B cell (primary cell): ENCODE measurements at regions not wholly inside any gene's neighbourhood (a gene's known extent, or its start where the extent isn't known, plus 50 kb on each side); places are given as distances from the start of the nearest gene placed in this dataset.

Experiments
- ATAC-seq: fragments of 200-7000 bp; cut with Tn5 transposase; one replicate; pipeline ENCODE4 v1.10.0; 2021; ENCODE audit warnings: low read depth, mild to moderate bottlenecking, moderate number of reproducible peaks, moderate library complexity
- CTCF ChIA-PET: fragments of 350-600 bp; sonication (Branson Sonifier 250); formaldehyde crosslinking; loops from one replicate; lab custom pipeline; 2021; ENCODE audit warnings: antibody characterized with exemption, inconsistent platforms; lab: Charles Lee
- POLR2A ChIA-PET: fragments of 350-600 bp; sonication (Branson Sonifier 250); formaldehyde crosslinking; loops from one replicate; lab custom pipeline; 2021; ENCODE audit warnings: antibody characterized with exemption; lab: Charles Lee
- DNase-seq: peaks from one replicate; pipeline ENCODE4 v3.0.0; 2013
- H2AFZ ChIP-seq: 2 replicates; pipeline ENCODE4 v1.6.1; 2012; ENCODE audit warnings: mild to moderate bottlenecking, low read depth, low read length; ENCODE audit not compliant: insufficient read depth, poor library complexity, severe bottlenecking
- H3K27ac ChIP-seq, 2 donors: 1 replicate in 1 of 2; 2 replicates in 1 of 2; pipeline ENCODE4 v1.5.1; 2012 to 2013; ENCODE audit warnings: low read length in 2 of 2, mild to moderate bottlenecking in 2 of 2, moderate library complexity in 1 of 2
- H3K27me3 ChIP-seq, 4 experiments: fragments of 200-600 bp in 1 of 4; sonication (generic) in 1 of 4; replicated peaks in 1 of 4; 1 replicate in 2 of 4; 2 replicates in 2 of 4; pipeline versions ENCODE4 v1.6.1 to v1.7.0; 2013 to 2016; ENCODE audit warnings: low read length in 3 of 4, mild to moderate bottlenecking in 2 of 4, mixed read lengths in 1 of 4, moderate library complexity in 1 of 4; ENCODE audit not compliant: insufficient read depth in 4 of 4, control insufficient read depth in 3 of 4; ENCODE audit errors: control extremely low read depth in 1 of 4
- H3K36me3 ChIP-seq, 2 experiments: replicated peaks in 1 of 2; 1 replicate in 1 of 2; 2 replicates in 1 of 2; pipeline versions ENCODE4 v1.6.1 to v1.7.1; 2013; ENCODE audit warnings: low read length in 1 of 2; ENCODE audit not compliant: insufficient read depth in 2 of 2, control insufficient read depth in 1 of 2; ENCODE audit errors: control extremely low read depth in 1 of 2, extremely low read depth in 1 of 2
- H3K4me1 ChIP-seq, 2 donors: fragments of 200-600 bp in 1 of 2; sonication (generic) in 1 of 2; 1 replicate in 1 of 2; 2 replicates in 1 of 2; pipeline versions ENCODE4 v1.5.1 to v1.6.1; 2013 to 2017; ENCODE audit warnings: low read length in 2 of 2; ENCODE audit not compliant: control insufficient read depth in 2 of 2, insufficient read depth in 2 of 2
- H3K4me2 ChIP-seq: replicated peaks from 2 replicates; pipeline ENCODE3; 2012; ENCODE audit warnings: mild to moderate bottlenecking, low read depth, low read length; ENCODE audit not compliant: poor library complexity, severe bottlenecking
- H3K4me3 ChIP-seq, 5 experiments: fragments of 200-600 bp in 1 of 5; sonication (generic) in 1 of 5; 1 replicate in 3 of 5; 2 replicates in 2 of 5; pipeline versions ENCODE4 v1.5.1 to v1.7.0; 2011 to 2016; ENCODE audit warnings: low read length in 4 of 5, mild to moderate bottlenecking in 4 of 5, low read depth in 2 of 5, control low read depth in 1 of 5, moderate library complexity in 1 of 5; ENCODE audit not compliant: insufficient read depth in 1 of 5; ENCODE audit errors: control extremely low read depth in 1 of 5, extremely low read depth in 1 of 5
- H3K79me2 ChIP-seq: fragments of 200-600 bp; sonication (generic); one replicate; pipeline ENCODE4 v1.6.0; 2016; ENCODE audit warnings: low read length; ENCODE audit not compliant: control insufficient read depth, insufficient read depth
- H3K9ac ChIP-seq: fragments of 200-600 bp; sonication (generic); 2 replicates; pipeline ENCODE4 v1.6.1; 2017; ENCODE audit warnings: mild to moderate bottlenecking, low read length, moderate library complexity
- H3K9me3 ChIP-seq, 3 donors: one replicate each; pipeline versions ENCODE4 v1.6.1 to v1.7.1; 2013; ENCODE audit warnings: low read length in 2 of 3; ENCODE audit not compliant: control insufficient read depth in 2 of 3, insufficient read depth in 1 of 3; ENCODE audit errors: control extremely low read depth in 1 of 3
- H4K20me1 ChIP-seq: 2 replicates; pipeline ENCODE4 v1.6.0; 2012; ENCODE audit warnings: mild to moderate bottlenecking, low read length; ENCODE audit not compliant: insufficient read depth, control insufficient read depth, poor library complexity, severe bottlenecking
- H3K27ac Mint-ChIP-seq: one replicate; pipeline ENCODE4 v1.8.0; 2021; ENCODE audit warnings: mixed read lengths
- H3K27me3 Mint-ChIP-seq: one replicate; pipeline ENCODE4 v1.8.0; 2021; ENCODE audit warnings: mixed read lengths
- H3K4me1 Mint-ChIP-seq: one replicate; pipeline ENCODE4 v1.8.0; 2021; ENCODE audit warnings: mixed read lengths
- H3K4me3 Mint-ChIP-seq: one replicate; pipeline ENCODE4 v1.8.0; 2021; ENCODE audit warnings: mixed read lengths
- H3K9me3 Mint-ChIP-seq: one replicate; pipeline ENCODE4 v1.8.0; 2022; ENCODE audit warnings: mixed read lengths; ENCODE audit not compliant: insufficient read depth
- EZH2 ChIP-seq: IDR thresholded peaks from 2 replicates; pipeline ENCODE4 v1.6.1; 2012; ENCODE audit warnings: borderline replicate concordance, low read depth, mild to moderate bottlenecking, moderate library complexity, low read length; ENCODE audit not compliant: insufficient read depth, poor library complexity, severe bottlenecking
- WGBS: methylation state at CpG from one replicate; pipeline ENCODE4 v1.1.5; 2013; ENCODE audit warnings: missing lambda C conversion rate; ENCODE audit not compliant: insufficient coverage; 5-methylcytosine and 5-hydroxymethylcytosine counted together
- intact Hi-C: fragments of 100-400 bp; cut with micrococcal nuclease; formaldehyde crosslinking; loops from one replicate; pipeline ENCODE4 v1.10.0; 2022
- TF ChIP-seq, protein P1 (sequence below): fragments of 200-600 bp; IDR thresholded peaks from one replicate; pipeline ENCODE4 v1.8.0; 2022; ENCODE audit warnings: antibody characterized with exemption, mild to moderate bottlenecking

GRCh38 chr6:81979767-81980166 is 227.3 kb upstream of the TENT5A start:
- H3K4me3 ChIP-seq, result no peak overlapping the region
- H3K9me3 ChIP-seq, result no peaks in the 10 kb centered on the region
- no peaks in the 10 kb centered on the region for H3K4me1 ChIP-seq
- no peak for TF ChIP-seq EZH2
- TF ChIP-seq, protein P1, sequence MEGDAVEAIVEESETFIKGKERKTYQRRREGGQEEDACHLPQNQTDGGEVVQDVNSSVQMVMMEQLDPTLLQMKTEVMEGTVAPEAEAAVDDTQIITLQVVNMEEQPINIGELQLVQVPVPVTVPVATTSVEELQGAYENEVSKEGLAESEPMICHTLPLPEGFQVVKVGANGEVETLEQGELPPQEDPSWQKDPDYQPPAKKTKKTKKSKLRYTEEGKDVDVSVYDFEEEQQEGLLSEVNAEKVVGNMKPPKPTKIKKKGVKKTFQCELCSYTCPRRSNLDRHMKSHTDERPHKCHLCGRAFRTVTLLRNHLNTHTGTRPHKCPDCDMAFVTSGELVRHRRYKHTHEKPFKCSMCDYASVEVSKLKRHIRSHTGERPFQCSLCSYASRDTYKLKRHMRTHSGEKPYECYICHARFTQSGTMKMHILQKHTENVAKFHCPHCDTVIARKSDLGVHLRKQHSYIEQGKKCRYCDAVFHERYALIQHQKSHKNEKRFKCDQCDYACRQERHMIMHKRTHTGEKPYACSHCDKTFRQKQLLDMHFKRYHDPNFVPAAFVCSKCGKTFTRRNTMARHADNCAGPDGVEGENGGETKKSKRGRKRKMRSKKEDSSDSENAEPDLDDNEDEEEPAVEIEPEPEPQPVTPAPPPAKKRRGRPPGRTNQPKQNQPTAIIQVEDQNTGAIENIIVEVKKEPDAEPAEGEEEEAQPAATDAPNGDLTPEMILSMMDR, result no peak
- no peaks in the 10 kb centered on the region for H4K20me1 ChIP-seq
- Mint-ChIP-seq H3K9me3 (peaks cover 4% of the 10 kb centered on the region), H3K4me3 (no peak overlapping the region), H3K4me1 (no peaks in the 10 kb centered on the region), H3K27ac (no peak overlapping the region), H3K27me3 (no peaks in the 10 kb centered on the region)
- H2AFZ ChIP-seq, result no peak overlapping the region
- H3K4me2 ChIP-seq, result no peak overlapping the region
- no peak overlapping the region for H3K27ac ChIP-seq
- H3K9ac ChIP-seq, result no peak overlapping the region
- H3K36me3 ChIP-seq, result no peaks in the 10 kb centered on the region
- CTCF ChIA-PET, result no interaction called here
- POLR2A ChIA-PET, result no interaction called here
- H3K79me2 ChIP-seq, result no peaks in the 10 kb centered on the region
- no peaks in the 10 kb centered on the region for H3K27me3 ChIP-seq
- WGBS, result no CpG with 5 or more reads among the region's 1 CpG
- DNase-seq (no peak), ATAC-seq (no peak)
- intact Hi-C loops, result no loop called here

GRCh38 chr6:81979329-81979728 is 226.8 kb upstream of the TENT5A start:
- intact Hi-C loops, result no loop called here
- Histone ChIP-seq H3K9ac (no peak overlapping the region), H3K4me1 (no peaks in the 10 kb centered on the region), H3K27ac (no peak overlapping the region), H3K9me3 (no peaks in the 10 kb centered on the region), H4K20me1 (no peaks in the 10 kb centered on the region), H3K4me2 (no peak overlapping the region), H3K27me3 (no peaks in the 10 kb centered on the region), H3K4me3 (no peak overlapping the region), H3K79me2 (no peaks in the 10 kb centered on the region), H3K36me3 (no peaks in the 10 kb centered on the region), H2AFZ (no peak overlapping the region)
- Mint-ChIP-seq H3K27me3 (no peaks in the 10 kb centered on the region), H3K4me1 (no peaks in the 10 kb centered on the region), H3K9me3 (peaks cover 4% of the 10 kb centered on the region), H3K4me3 (no peak overlapping the region), H3K27ac (no peak overlapping the region)
- ATAC-seq, result no peak
- TF ChIP-seq, protein P1, result no peak
- no peak for TF ChIP-seq EZH2
- ChIA-PET CTCF (no interaction called here), POLR2A (no interaction called here)
- no peak for DNase-seq
